Hepatocyte (in vitro differentiated cells): ENCODE measurements at regions not wholly inside any gene's neighbourhood (a gene's known extent, or its start where the extent isn't known, plus 50 kb on each side); places are given as distances from the start of the nearest gene placed in this dataset.

Source experiments
- DNase-seq: peaks from one replicate; pipeline ENCODE4 v3.0.0-alpha.2; 2016; ENCODE audit warnings: low spot score
- H2AFZ ChIP-seq: fragments of 200-600 bp; sonication (generic); 2 replicates; pipeline ENCODE4 v1.6.0; 2016; ENCODE audit warnings: antibody characterized with exemption, mild to moderate bottlenecking
- H3K27ac ChIP-seq: fragments of 200-600 bp; sonication (generic); 2 replicates; pipeline ENCODE4 v1.5.1; 2016; ENCODE audit warnings: mild to moderate bottlenecking
- H3K27me3 ChIP-seq: fragments of 200-600 bp; sonication (generic); 2 replicates; pipeline ENCODE4 v1.6.1; 2016
- H3K36me3 ChIP-seq: fragments of 200-600 bp; sonication (generic); replicated peaks from 2 replicates; pipeline ENCODE4 v1.5.1; 2016; ENCODE audit warnings: low read depth; ENCODE audit not compliant: insufficient read depth
- H3K4me1 ChIP-seq: fragments of 200-600 bp; sonication (generic); 2 replicates; pipeline ENCODE4 v1.5.1; 2016; ENCODE audit warnings: mild to moderate bottlenecking, moderate library complexity; ENCODE audit not compliant: insufficient read depth
- H3K4me2 ChIP-seq: fragments of 200-600 bp; sonication (generic); 2 replicates; pipeline ENCODE4 v1.6.0; 2016
- H3K4me3 ChIP-seq: fragments of 200-600 bp; sonication (generic); 2 replicates; pipeline ENCODE4 v1.5.1; 2016; ENCODE audit warnings: mild to moderate bottlenecking
- H3K79me2 ChIP-seq: fragments of 200-600 bp; sonication (generic); 2 replicates; pipeline ENCODE4 v1.6.0; 2017; ENCODE audit warnings: mild to moderate bottlenecking
- H3K9me2 ChIP-seq: fragments of 200-600 bp; sonication (generic); replicated peaks from 2 replicates; pipeline ENCODE4 v1.6.0; 2017; ENCODE audit warnings: mild to moderate bottlenecking; ENCODE audit not compliant: insufficient read depth
- H3K9me3 ChIP-seq: fragments of 200-600 bp; sonication (generic); 2 replicates; pipeline ENCODE4 v1.5.1; 2016; ENCODE audit warnings: low read depth, mild to moderate bottlenecking
- H4K20me1 ChIP-seq: fragments of 200-600 bp; sonication (generic); 2 replicates; pipeline ENCODE4 v1.6.0; 2016; ENCODE audit warnings: mild to moderate bottlenecking; ENCODE audit not compliant: insufficient read depth, poor library complexity, severe bottlenecking
- EZH2 ChIP-seq: fragments of 200-600 bp; sonication (generic); IDR thresholded peaks from 2 replicates; pipeline ENCODE4 v1.6.1; 2016; ENCODE audit warnings: antibody characterized with exemption, mild to moderate bottlenecking, borderline replicate concordance
- EZH2phosphoT487 ChIP-seq: fragments of 200-600 bp; sonication (generic); IDR thresholded peaks from one replicate; pipeline ENCODE4 v1.6.1; 2018; ENCODE audit warnings: antibody characterized with exemption, mild to moderate bottlenecking, low read depth, moderate library complexity; ENCODE audit not compliant: unreplicated experiment, severe bottlenecking
- WGBS: methylation state at CpG from one replicate; pipeline ENCODE4 v1.1.6; 2016; ENCODE audit warnings: low lambda C conversion rate; ENCODE audit errors: missing lambda C conversion rate; 5-methylcytosine and 5-hydroxymethylcytosine counted together
- TF ChIP-seq, protein P1 (sequence below): fragments of 200-600 bp; sonication (generic); IDR thresholded peaks from 2 replicates; pipeline ENCODE4 v1.5.1; 2016; ENCODE audit warnings: antibody characterized with exemption, mild to moderate bottlenecking; ENCODE audit not compliant: poor library complexity

DNA sequence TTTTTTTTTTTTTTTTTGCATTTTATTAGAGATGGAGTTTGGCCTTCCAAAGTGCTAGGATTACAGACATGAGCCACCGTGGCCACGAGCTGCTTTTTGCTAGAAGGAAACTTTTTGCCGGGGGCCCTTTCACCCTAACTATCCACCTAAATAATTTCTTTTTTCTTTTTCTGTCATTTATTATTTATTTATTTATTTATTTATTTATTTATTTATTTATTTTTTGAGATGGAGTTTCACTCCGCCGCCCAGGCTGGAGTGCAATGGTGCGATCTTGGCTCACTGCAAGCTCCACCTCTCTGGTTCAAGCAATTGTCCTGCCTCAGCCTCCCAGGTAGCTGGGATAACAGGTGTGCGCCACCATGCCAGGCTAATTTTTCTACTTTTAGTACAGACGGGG is 303.9 kb downstream of the ASMT start:
- Histone ChIP-seq H4K20me1 (no peaks in the 10 kb centered on the region), H3K79me2 (no peaks in the 10 kb centered on the region), H3K9me3 (no peaks in the 10 kb centered on the region), H2AFZ (no peak overlapping the region), H3K27ac (no peak overlapping the region), H3K9me2 (no peaks in the 10 kb centered on the region), H3K4me1 (no peaks in the 10 kb centered on the region), H3K4me2 (no peak overlapping the region), H3K4me3 (no peak overlapping the region), H3K36me3 (no peaks in the 10 kb centered on the region), H3K27me3 (no peaks in the 10 kb centered on the region)
- 95% methylated on average over 8 of the region's 8 CpGs for WGBS
- DNase-seq = no peak
- TF ChIP-seq, protein P1, sequence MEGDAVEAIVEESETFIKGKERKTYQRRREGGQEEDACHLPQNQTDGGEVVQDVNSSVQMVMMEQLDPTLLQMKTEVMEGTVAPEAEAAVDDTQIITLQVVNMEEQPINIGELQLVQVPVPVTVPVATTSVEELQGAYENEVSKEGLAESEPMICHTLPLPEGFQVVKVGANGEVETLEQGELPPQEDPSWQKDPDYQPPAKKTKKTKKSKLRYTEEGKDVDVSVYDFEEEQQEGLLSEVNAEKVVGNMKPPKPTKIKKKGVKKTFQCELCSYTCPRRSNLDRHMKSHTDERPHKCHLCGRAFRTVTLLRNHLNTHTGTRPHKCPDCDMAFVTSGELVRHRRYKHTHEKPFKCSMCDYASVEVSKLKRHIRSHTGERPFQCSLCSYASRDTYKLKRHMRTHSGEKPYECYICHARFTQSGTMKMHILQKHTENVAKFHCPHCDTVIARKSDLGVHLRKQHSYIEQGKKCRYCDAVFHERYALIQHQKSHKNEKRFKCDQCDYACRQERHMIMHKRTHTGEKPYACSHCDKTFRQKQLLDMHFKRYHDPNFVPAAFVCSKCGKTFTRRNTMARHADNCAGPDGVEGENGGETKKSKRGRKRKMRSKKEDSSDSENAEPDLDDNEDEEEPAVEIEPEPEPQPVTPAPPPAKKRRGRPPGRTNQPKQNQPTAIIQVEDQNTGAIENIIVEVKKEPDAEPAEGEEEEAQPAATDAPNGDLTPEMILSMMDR = no peak
- TF ChIP-seq EZH2phosphoT487 (no peak), EZH2 (no peak)

DNA sequence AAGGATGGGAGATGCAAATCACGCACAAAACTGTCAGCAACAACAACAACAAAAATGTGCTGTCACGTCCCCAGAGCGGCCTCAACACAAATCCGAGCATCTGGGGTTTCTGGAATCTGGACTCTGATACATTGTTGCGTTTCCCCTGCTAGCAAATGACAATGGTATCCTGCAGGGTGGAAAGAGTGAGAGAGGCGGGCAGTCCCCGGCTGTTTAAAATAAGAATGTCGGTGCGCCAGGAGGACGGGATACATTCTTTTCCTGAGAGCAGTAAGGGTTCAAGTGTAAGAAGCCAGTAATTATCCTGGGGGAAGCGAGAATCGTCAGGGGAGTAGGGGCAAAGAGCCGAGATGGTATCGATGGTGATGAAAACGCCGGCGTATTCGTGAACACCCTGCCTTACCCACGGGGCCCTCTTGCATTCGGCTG is 310.2 kb downstream of the ASMT start:
- Histone ChIP-seq H3K9me2 (no peaks in the 10 kb centered on the region), H3K4me1 (no peaks in the 10 kb centered on the region), H3K27ac (no peak overlapping the region), H3K27me3 (no peaks in the 10 kb centered on the region), H3K79me2 (no peaks in the 10 kb centered on the region), H2AFZ (no peak overlapping the region), H3K9me3 (no peaks in the 10 kb centered on the region), H3K4me2 (peak overlapping the region; percentile 71), H3K4me3 (no peak overlapping the region), H3K36me3 (no peaks in the 10 kb centered on the region), H4K20me1 (no peaks in the 10 kb centered on the region)
- WGBS = 3% methylated on average over 20 of the region's 20 CpGs
- TF ChIP-seq, protein P1 = no peak
- no peak for TF ChIP-seq EZH2
- no peak for TF ChIP-seq EZH2phosphoT487
- DNase-seq = peak; percentile 12

DNA sequence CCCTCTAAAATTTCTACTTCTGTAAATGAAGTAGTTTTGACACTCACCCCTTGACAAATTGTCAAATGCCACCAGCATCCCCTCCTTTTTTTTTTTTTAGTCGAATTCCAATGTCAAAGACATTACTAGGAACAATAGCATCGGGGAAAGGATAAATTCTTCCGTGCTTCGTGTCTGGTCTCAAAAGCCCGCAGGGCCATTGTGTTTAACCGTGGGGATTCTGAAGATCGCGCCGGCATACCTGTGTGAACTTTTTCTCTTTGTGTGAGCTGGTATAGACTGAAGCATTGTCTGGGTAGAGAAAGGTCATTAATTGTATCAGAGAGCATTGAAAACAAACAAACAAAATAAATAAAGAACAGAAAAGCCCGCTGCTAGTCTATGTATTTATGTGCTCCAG is 313.9 kb downstream of the ASMT start:
- TF ChIP-seq EZH2 (no peak), EZH2phosphoT487 (no peak)
- TF ChIP-seq, protein P1 = no peak
- no peak overlapping the region for H3K4me2 ChIP-seq
- no peaks in the 10 kb centered on the region for H4K20me1 ChIP-seq
- no peaks in the 10 kb centered on the region for H3K4me1 ChIP-seq
- no peaks in the 10 kb centered on the region for H3K36me3 ChIP-seq
- H3K27ac ChIP-seq = no peak overlapping the region
- H3K79me2 ChIP-seq = no peaks in the 10 kb centered on the region
- no peaks in the 10 kb centered on the region for H3K27me3 ChIP-seq
- no peak for DNase-seq
- no peaks in the 10 kb centered on the region for H3K9me2 ChIP-seq
- H2AFZ ChIP-seq = no peak overlapping the region
- H3K4me3 ChIP-seq = no peak overlapping the region
- WGBS = 58% methylated on average over 10 of the region's 10 CpGs
- no peaks in the 10 kb centered on the region for H3K9me3 ChIP-seq

DNA sequence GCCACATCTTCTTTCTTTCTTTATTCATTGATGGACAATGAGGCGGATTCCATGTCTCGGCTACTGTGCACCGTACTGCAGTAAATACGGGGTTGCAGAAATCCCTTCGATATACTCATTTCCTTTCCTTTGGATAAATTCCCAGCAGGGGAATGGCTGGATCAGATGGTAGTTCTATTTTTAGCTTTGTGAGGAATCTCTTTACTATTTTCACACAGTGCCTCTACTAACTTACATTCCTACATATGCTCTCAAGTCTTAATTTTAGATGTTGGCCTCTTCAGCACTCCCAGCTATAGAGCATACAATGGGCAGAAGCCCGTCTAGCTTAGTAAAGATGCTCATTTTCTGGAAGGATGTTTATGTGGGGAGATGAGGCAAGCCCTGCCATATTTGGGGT is 317.4 kb downstream of the ASMT start:
- Histone ChIP-seq H2AFZ (no peak overlapping the region), H3K4me2 (no peak overlapping the region), H3K79me2 (no peaks in the 10 kb centered on the region), H3K4me3 (no peak overlapping the region), H4K20me1 (no peaks in the 10 kb centered on the region), H3K9me3 (no peaks in the 10 kb centered on the region), H3K27ac (no peak overlapping the region), H3K9me2 (no peaks in the 10 kb centered on the region), H3K27me3 (no peaks in the 10 kb centered on the region), H3K36me3 (no peaks in the 10 kb centered on the region), H3K4me1 (no peaks in the 10 kb centered on the region)
- DNase-seq = no peak
- 76% methylated on average over 6 of the region's 6 CpGs for WGBS
- no peak for TF ChIP-seq EZH2
- TF ChIP-seq, protein P1 = no peak
- no peak for TF ChIP-seq EZH2phosphoT487
